ENCODE measurements at regions not wholly inside any gene's neighbourhood (a gene's known extent, or its start where the extent isn't known, plus 50 kb on each side); places are given as distances from the start of the nearest gene placed in this dataset.

DNA sequence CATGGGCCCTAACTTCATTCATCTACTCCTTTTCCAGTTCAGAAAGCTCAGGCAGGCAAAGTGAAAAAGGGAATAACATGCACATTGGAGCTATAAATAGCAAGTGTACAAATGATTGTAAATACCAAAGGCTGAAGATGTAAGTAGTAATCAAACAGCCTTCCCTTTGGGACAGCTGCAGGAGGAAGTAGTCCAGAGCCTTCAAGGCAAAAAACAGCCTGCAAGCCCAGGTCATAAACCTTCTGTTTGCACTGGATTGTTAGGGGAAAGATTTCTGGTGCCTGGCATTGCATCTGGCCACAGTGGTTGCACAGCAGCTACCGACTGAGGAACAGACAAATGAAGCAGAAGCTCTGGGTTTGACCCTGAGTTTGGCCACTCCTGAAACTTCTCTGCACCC lies 98.6 kb upstream of the PMFBP1 start (continued):
- TF ChIP-seq, protein P1, sequence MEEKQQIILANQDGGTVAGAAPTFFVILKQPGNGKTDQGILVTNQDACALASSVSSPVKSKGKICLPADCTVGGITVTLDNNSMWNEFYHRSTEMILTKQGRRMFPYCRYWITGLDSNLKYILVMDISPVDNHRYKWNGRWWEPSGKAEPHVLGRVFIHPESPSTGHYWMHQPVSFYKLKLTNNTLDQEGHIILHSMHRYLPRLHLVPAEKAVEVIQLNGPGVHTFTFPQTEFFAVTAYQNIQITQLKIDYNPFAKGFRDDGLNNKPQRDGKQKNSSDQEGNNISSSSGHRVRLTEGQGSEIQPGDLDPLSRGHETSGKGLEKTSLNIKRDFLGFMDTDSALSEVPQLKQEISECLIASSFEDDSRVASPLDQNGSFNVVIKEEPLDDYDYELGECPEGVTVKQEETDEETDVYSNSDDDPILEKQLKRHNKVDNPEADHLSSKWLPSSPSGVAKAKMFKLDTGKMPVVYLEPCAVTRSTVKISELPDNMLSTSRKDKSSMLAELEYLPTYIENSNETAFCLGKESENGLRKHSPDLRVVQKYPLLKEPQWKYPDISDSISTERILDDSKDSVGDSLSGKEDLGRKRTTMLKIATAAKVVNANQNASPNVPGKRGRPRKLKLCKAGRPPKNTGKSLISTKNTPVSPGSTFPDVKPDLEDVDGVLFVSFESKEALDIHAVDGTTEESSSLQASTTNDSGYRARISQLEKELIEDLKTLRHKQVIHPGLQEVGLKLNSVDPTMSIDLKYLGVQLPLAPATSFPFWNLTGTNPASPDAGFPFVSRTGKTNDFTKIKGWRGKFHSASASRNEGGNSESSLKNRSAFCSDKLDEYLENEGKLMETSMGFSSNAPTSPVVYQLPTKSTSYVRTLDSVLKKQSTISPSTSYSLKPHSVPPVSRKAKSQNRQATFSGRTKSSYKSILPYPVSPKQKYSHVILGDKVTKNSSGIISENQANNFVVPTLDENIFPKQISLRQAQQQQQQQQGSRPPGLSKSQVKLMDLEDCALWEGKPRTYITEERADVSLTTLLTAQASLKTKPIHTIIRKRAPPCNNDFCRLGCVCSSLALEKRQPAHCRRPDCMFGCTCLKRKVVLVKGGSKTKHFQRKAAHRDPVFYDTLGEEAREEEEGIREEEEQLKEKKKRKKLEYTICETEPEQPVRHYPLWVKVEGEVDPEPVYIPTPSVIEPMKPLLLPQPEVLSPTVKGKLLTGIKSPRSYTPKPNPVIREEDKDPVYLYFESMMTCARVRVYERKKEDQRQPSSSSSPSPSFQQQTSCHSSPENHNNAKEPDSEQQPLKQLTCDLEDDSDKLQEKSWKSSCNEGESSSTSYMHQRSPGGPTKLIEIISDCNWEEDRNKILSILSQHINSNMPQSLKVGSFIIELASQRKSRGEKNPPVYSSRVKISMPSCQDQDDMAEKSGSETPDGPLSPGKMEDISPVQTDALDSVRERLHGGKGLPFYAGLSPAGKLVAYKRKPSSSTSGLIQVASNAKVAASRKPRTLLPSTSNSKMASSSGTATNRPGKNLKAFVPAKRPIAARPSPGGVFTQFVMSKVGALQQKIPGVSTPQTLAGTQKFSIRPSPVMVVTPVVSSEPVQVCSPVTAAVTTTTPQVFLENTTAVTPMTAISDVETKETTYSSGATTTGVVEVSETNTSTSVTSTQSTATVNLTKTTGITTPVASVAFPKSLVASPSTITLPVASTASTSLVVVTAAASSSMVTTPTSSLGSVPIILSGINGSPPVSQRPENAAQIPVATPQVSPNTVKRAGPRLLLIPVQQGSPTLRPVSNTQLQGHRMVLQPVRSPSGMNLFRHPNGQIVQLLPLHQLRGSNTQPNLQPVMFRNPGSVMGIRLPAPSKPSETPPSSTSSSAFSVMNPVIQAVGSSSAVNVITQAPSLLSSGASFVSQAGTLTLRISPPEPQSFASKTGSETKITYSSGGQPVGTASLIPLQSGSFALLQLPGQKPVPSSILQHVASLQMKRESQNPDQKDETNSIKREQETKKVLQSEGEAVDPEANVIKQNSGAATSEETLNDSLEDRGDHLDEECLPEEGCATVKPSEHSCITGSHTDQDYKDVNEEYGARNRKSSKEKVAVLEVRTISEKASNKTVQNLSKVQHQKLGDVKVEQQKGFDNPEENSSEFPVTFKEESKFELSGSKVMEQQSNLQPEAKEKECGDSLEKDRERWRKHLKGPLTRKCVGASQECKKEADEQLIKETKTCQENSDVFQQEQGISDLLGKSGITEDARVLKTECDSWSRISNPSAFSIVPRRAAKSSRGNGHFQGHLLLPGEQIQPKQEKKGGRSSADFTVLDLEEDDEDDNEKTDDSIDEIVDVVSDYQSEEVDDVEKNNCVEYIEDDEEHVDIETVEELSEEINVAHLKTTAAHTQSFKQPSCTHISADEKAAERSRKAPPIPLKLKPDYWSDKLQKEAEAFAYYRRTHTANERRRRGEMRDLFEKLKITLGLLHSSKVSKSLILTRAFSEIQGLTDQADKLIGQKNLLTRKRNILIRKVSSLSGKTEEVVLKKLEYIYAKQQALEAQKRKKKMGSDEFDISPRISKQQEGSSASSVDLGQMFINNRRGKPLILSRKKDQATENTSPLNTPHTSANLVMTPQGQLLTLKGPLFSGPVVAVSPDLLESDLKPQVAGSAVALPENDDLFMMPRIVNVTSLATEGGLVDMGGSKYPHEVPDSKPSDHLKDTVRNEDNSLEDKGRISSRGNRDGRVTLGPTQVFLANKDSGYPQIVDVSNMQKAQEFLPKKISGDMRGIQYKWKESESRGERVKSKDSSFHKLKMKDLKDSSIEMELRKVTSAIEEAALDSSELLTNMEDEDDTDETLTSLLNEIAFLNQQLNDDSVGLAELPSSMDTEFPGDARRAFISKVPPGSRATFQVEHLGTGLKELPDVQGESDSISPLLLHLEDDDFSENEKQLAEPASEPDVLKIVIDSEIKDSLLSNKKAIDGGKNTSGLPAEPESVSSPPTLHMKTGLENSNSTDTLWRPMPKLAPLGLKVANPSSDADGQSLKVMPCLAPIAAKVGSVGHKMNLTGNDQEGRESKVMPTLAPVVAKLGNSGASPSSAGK (IDR thresholded peaks at IDR 0.05) = no peak
- no peak for TF ChIP-seq GTF2E2 (tag; IDR thresholded peaks at IDR 0.05)
- no peak for TF ChIP-seq ZNF133 (CRISPR knock-in tag; IDR thresholded peaks at IDR 0.05)
- TF ChIP-seq ZNF253 (CRISPR knock-in tag; conservative IDR thresholded peaks at IDR 0.05) = no peak
- no peak for TF ChIP-seq HLTF (IDR thresholded peaks at IDR 0.05)
- TF ChIP-seq, protein P2, sequence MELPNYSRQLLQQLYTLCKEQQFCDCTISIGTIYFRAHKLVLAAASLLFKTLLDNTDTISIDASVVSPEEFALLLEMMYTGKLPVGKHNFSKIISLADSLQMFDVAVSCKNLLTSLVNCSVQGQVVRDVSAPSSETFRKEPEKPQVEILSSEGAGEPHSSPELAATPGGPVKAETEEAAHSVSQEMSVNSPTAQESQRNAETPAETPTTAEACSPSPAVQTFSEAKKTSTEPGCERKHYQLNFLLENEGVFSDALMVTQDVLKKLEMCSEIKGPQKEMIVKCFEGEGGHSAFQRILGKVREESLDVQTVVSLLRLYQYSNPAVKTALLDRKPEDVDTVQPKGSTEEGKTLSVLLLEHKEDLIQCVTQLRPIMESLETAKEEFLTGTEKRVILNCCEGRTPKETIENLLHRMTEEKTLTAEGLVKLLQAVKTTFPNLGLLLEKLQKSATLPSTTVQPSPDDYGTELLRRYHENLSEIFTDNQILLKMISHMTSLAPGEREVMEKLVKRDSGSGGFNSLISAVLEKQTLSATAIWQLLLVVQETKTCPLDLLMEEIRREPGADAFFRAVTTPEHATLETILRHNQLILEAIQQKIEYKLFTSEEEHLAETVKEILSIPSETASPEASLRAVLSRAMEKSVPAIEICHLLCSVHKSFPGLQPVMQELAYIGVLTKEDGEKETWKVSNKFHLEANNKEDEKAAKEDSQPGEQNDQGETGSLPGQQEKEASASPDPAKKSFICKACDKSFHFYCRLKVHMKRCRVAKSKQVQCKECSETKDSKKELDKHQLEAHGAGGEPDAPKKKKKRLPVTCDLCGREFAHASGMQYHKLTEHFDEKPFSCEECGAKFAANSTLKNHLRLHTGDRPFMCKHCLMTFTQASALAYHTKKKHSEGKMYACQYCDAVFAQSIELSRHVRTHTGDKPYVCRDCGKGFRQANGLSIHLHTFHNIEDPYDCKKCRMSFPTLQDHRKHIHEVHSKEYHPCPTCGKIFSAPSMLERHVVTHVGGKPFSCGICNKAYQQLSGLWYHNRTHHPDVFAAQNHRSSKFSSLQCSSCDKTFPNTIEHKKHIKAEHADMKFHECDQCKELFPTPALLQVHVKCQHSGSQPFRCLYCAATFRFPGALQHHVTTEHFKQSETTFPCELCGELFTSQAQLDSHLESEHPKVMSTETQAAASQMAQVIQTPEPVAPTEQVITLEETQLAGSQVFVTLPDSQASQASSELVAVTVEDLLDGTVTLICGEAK (IDR thresholded peaks at IDR 0.05) = no peak
- TF ChIP-seq, protein P2 (CRISPR knock-in tag; IDR thresholded peaks at IDR 0.05) = no peak

All from K562 (cell line).